Mammary epithelial cell (primary cell): ENCODE measurements at regions not wholly inside any gene's neighbourhood (a gene's known extent, or its start where the extent isn't known, plus 50 kb on each side); places are given as distances from the start of the nearest gene placed in this dataset.

Source experiments
- EZH2 ChIP-seq: IDR thresholded peaks from 2 replicates; pipeline ENCODE4 v1.6.1; 2012; ENCODE audit warnings: low read length, inconsistent platforms, borderline replicate concordance
- TF ChIP-seq, protein P1 (sequence below), 2 donors: IDR thresholded peaks in 1 of 2; conservative IDR thresholded peaks in 1 of 2; 2 replicates each; pipeline ENCODE4 v1.5.1; 2011 to 2012; ENCODE audit warnings: inconsistent platforms in 2 of 2, low read length in 2 of 2, mild to moderate bottlenecking in 2 of 2, control low read depth in 1 of 2, low read depth in 1 of 2; ENCODE audit not compliant: insufficient read depth in 1 of 2; ENCODE audit errors: extremely low read depth in 1 of 2

GRCh38 chr17:15169676-15170075 is 95.5 kb downstream of the PMP22 start:
- TF ChIP-seq, protein P1, sequence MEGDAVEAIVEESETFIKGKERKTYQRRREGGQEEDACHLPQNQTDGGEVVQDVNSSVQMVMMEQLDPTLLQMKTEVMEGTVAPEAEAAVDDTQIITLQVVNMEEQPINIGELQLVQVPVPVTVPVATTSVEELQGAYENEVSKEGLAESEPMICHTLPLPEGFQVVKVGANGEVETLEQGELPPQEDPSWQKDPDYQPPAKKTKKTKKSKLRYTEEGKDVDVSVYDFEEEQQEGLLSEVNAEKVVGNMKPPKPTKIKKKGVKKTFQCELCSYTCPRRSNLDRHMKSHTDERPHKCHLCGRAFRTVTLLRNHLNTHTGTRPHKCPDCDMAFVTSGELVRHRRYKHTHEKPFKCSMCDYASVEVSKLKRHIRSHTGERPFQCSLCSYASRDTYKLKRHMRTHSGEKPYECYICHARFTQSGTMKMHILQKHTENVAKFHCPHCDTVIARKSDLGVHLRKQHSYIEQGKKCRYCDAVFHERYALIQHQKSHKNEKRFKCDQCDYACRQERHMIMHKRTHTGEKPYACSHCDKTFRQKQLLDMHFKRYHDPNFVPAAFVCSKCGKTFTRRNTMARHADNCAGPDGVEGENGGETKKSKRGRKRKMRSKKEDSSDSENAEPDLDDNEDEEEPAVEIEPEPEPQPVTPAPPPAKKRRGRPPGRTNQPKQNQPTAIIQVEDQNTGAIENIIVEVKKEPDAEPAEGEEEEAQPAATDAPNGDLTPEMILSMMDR (conservative IDR thresholded peaks at IDR 0.05 in 1 of 2, IDR thresholded peaks at IDR 0.05 in 1 of 2; ENCODE audit: extremely low read depth in 1 of 2, insufficient read depth in 1 of 2, low read depth in 1 of 2, low read length in 2 of 2) = no peak
- no peak for TF ChIP-seq EZH2
